GDM1 (cell line): ENCODE measurements at regions not wholly inside any gene's neighbourhood (a gene's known extent, or its start where the extent isn't known, plus 50 kb on each side); places are given as distances from the start of the nearest gene placed in this dataset.

Experiments
- DNase-seq: peaks from one replicate; lab custom pipeline; 2025; lab: John Stamatoyannopoulos, UW

DNA sequence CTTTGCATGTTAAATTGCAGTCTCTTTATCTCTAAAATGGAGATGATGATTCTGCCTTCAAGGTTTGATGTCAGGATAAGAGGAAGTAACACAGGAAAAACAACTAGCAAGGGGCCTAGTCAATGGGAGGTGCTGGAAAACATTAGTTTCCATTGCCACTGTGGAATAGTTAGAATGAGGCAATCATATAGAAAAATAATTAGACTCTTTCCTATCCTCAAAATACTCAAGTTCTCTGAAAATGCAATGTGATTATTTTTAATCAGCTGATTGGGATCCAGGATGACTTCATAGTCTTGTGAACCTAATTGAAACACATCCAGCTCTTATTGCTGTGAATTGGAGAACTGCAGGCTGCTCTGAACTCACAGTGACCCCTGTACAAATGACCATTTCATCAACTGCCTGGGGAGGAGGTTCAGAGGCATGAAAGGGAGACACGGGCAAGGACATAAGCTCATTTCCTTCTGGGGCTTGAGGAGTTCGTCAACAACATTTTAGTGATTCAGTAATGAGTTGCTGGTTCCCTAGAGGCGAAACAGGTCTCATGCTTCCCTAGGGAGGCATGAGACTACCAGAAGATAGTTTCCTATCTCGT lies 422.5 kb downstream of the LPIN1 start:
- DNase-seq: no peak

DNA sequence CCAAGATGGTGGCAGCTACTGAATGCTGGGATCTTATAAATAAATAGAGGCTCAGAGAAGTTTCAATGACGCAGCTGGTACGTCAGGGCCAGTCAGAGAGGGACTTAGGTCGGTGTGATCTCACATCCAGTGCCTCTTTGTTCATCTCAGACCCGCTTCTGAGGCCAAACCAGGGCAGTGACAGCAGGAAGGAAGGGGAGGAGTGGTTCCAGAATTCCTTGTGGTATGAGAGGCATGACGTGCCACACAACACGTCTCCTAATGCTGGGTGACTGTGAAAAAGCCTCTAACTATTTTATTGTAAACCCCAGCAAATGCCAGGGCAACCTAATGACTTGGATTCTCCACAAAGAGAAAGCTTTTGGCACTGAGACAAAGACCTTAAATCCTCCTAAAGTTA lies 423.3 kb downstream of the LPIN1 start:
- DNase-seq: no peak

DNA sequence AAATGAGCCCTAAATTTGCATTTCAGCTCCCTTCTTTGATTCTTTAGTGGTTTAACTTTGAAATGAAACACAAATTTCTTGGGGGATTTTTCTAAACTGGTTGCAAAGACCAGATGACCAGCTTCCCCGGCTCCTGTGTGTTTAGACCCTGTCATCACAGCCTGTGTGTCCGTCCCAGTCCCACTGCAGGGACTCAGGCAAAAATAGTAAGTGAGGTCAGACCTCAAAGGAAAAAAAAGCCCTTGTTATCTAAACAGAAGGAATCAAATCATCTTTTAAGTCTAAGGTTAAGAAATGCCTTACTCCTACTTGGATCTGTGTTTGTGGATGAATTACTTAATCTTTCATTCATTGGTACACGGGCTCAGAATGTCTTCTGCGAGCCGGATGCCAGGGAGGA lies 423.7 kb downstream of the LPIN1 start:
- no peak for DNase-seq

DNA sequence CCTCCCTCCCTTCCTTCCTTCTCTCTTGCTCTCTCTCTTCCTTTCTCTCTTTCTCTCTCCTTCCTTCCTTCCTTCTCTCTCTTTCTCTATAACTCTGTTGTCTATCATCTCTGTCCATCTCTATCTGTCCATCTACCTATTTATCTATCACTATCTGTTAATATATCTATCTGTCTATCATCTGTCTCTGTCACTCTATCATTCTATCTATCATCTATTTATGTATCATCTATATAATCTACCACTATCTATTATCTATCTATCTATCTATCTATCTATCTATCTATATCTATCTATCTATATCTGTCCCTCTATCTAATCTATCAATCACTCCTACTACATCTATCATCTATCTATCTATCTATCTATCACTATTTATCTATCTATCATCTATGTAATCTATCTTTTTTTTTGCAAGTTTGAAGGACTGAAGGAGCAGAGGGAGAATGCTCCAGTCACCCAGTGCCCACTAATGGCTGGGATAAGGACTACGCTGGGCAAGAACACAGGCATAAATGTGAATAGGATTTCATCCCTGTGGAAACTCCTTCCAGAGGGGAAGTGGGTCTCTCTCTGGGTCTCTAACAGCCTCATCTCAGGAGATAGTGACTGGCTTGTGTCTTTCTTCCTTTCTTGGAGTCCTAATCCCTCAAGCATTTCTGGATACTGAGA lies 427.0 kb downstream of the LPIN1 start:
- no peak for DNase-seq

DNA sequence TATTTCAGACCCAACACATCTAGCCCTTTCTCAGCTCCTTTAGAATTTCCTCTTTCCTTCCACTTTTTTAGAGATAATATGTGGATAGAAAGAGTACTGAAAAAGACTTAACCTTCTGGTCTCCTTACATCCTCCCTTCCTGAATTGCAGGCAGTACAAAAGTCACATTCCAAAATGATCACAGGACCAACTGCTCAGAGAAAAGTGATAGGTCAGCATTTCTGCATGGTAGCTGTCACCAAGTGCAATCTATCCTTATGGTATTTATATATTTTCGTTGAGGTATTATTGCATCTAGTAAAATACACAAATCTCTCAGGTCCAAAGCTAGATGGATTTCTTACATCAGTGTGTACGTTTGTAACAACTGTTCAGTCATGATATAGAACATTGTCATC lies 427.5 kb downstream of the LPIN1 start:
- DNase-seq: no peak

DNA sequence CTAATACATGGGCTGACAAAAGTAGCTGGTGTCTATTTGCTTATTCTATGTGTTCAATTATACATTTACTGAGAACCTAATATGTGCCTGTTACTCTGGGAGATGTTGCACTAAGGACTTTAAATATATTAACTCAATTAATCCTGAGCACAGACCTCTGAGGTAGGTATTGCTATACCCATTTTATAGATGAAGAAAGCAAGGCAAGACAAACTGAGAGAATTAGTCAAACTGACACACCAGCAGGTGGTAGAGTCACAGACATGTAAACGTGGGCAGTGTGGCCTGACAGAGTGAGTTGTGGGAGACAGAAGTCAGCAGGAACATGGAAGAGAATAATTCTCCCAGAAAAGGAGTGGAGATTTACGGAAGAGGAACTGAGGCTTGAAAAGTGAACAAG lies 428.9 kb downstream of the LPIN1 start:
- no peak for DNase-seq

DNA sequence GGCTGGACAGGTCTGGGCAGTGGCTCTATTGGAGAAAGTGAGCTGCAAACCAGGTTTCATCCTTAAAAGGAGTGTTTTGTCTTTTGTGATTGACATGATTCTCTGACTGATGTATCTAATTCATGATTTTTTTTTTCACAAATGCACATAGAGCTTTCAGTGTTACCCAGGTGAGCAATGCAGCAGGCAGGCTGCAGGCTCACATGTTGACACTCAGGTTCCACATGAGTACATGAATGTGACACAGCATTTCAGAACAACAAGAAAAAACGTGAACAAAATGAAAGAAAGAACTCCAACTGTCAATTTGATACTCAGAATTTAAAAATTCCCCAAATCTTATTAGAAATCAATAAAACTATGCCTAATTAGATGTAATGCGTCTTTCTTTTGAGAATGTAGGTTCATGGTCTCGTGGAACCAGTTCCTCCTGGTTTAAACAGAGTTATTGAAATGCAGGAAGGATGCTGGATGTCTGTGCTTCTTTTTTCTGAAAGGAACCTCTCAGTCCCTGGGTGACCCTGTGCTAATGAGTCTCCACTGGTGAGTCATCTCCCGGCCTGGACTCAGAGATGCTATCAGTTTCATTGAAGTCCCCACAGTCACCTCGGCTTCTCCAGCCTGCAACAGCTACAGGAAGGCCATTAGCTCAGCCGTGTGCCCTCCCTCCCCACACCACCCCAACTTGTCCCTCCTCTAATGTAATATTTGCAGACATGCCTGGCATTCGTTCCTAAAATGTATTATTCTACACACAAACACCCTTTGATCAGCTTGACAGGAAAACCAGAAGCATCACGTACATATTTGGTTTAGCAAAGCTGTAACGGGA lies 430.4 kb downstream of the LPIN1 start:
- no peak for DNase-seq

DNA sequence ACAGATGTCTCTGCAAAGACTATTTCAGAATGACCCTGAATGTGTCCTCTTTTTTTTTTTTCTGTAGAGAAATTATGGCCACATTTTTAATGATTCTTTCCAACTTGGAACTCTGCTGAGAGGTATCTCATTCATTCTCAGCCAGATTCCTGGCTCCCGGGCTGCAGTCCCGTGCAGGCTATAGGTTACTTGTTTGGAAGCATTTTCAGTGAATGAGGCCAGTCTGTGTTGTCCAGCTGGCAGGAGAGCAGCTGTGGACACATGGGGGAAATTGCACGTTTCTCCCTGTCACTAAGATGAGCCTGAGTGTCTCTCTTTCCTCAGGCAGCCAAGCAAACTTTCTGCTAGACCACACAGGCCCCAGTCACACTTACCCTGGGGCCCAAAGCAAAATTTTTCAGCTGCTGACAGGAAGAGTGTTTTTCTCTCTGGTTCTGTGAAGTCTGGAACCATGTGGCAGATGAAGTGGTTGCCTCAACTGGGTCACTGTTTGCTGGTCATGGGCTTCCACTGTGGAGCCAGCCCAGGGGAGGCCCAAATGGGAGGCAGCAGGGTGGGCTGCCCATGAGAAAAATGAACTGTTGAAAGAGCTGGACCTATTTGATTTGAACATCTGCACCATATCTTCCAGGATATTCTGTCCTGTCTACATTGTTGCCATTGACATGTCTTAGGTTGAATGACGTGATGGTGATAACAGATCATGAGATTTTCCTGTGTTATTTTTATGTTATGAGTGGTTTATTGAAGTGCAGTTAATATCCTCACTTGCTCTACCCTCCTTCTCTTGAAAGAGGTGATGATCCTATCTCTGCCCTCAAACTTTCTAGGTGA lies 431.2 kb downstream of the LPIN1 start:
- no peak for DNase-seq

DNA sequence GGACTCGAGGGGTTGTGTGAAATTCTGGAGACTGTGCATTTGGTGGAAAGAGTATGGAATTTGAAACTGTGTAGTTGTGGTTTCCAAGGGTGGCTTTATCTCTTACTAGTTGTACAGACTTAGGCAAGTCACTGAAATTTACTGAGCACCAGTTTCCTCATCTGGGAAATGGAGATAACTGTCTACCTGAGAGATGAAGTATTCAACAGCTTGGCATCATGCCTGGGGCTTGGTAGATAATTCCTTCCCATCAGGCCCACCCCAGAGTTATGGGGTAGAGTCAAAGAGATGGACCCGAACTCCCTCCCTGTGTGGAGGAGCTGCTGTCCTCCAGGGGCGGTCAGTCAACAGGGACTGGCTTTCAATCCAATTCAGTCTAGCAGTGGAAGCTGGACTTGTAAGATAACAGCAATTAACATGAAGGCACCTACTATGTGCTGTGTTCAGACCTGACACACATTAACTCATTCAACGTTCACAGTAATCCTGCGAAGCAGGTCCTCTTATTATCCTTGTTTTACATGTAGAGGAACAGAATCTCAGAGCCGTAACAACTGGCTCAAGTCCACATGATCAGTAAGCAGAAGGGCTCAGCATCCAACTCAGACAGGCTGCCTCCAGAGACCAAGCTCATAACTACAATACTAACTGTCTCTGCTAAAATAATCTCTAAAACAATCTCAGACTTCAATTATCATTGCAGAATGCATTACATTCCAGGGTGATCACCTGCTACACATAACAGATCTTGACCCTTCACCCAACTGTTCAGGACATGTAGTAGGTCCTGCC lies 432.1 kb downstream of the LPIN1 start:
- no peak for DNase-seq

DNA sequence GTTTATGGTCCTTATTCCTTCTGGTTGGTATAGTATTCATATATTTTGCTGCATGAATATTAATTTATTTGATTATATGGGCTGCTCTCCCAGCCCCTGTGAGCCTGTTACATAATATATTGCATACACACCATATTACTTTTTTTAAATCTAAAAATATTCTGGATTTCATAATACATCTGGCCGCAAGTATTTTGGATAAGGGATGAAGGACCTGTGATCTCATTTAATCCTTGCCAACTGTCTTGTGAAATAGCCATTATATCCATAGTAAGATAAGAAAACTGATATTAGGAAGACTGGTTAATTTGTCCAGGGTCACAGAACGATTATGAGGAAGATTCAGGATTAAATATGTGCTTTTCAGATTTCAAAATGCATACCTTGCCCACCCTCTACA lies 433.6 kb downstream of the LPIN1 start:
- DNase-seq: no peak

DNA sequence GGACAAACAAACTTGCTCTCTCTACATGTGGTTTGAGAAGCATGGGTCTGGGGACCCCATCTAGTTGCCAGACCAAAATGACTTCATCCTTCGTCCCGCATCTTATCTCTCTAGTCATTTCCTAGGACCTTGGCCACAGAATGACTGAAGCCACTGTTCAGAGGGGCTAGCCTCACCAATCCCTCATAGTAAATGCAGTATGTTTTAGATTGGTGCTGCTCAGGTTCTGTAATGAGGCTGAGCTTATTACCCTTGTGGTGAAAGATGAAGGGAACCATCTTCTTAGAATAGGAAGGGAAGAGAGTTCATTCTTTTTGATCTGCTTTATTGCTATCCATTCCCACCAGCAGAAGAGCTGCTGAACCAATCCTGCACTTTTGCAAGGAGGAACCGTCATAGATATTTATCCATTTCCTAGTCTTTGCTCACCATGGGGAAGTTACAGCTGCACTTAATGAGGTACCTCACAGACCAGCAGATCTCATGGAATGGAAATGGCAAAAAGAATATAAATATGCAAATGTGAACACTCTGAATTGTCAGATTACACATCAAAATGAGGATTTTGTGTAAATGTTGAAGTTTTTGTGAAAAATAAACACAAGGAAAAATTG lies 436.7 kb downstream of the LPIN1 start:
- DNase-seq: no peak

DNA sequence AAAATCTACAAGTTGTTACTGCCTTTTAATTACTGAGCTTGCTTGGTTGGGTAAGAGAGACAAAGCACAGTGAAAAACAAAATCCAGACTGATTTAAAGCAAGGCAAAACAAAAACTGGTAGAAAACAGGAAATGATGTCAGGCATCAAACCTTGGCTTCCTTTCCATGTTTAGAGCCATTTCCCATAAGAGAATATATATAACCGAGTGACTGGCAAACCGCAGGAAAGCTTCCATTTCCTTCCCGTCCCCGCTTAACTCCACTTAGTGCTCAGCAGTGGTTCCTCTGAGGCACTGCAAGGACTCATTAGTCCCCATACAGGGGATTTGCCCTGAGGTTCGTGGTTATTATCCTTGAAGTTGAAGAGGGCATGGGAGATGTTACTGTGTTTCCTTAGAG lies 446.3 kb downstream of the LPIN1 start:
- DNase-seq: peak; percentile 11

DNA sequence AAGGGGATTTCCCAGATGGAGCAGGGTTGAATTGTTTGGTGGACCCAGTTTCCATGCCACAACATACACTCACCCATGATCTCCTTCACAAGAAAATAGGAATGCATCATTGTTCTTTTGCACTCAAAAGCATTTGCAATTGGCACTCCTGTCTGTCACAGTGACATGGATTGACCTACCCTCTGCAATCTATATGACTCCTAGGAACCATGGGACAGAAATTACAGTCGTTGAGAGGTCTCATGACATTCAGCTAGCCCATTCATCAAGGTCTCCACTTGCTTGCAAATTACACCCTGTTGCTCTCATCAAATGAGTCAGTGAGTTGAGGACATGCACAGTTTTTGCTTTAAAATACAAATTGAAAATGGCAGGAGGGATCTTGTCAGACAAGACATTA lies 448.5 kb downstream of the LPIN1 start:
- no peak for DNase-seq

DNA sequence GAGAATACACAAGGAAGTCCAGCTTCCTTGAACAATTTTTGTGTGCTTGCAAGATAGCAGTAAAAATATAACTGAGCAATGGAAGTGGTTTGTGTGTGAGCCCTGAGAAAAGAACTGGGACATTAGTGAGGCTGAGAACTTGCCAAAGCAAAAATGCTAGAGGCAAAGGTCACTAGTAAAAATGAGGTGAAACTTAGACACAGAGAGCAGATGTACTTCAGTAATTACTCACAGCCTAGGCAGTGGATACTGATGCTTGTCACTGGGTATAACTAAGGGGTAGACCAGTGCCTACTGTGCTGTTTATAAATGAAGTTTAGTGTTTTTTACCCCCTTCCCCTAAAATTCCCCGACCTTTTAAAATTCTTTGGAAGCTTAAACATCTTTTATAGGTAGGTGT lies 450.1 kb downstream of the LPIN1 start:
- no peak for DNase-seq

DNA sequence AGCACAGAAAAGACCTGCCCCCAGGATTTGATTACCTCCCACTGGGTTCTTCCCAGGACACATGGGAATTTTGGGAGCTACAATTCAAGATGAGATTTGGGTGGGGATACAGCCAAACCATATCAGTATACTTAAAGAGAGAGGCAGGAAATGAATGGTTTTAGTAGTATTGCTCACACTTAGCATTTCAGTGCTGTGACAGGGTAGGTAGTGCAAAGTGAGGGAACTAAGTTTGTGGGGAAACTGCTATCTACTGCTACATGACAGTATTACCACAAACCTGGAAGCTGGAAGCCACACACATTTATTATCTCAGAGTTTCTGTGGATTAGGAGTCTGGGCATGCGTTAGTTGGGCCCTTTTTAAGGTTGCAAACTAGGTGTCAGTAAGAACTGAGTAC lies 450.7 kb downstream of the LPIN1 start:
- no peak for DNase-seq

DNA sequence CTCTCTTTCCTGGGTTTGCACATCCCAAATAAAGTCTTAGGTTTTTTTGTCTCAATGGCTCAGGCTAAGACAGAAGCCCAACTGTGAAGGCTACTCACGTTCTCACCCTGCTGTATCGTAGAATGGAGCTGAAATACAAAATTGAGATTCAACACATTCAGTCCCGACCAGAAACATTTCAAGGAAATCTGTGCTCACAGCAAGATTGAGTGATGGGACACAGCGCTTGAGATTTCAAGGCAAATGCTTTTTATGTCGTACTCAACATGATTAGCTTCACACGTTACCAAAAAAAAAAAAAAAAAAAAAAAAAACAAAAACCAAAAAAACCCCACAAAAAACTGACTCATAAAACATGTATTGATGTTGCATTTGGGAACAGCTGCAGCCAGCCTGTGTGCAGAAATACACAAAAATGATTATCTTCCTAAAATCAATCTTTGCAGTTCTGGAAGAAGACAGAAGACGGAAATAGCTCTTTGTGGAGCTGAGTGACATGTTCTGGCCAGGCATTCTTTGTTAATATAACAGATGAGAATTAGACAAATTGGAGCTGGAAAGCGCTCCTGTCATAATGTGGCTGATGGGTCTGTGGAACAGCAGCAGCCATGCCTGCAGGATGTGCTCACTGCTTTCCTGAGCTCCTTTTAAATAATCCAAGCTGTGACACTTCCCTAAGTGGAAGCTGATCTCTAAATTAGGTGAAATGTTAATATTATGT lies 453.2 kb downstream of the LPIN1 start:
- no peak for DNase-seq

DNA sequence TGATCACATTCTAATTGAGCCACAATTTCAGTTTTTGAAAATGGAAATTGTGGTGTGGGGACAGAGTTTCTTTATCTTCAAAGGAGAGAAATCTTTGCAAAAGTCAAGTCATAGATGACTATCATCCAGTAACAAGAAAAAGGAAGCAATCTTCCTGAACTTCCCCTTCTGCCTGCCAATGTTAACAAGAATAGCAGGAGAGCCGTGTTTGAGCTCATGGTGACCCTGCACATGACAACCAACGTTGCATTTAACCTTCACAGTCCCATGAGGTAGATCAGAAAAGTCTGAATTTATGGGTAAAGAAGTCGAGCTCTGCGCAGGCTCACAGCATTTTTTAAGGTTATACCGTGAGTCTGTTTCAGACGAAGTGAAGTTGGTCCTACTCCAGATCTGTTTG lies 454.9 kb downstream of the LPIN1 start:
- DNase-seq: no peak

DNA sequence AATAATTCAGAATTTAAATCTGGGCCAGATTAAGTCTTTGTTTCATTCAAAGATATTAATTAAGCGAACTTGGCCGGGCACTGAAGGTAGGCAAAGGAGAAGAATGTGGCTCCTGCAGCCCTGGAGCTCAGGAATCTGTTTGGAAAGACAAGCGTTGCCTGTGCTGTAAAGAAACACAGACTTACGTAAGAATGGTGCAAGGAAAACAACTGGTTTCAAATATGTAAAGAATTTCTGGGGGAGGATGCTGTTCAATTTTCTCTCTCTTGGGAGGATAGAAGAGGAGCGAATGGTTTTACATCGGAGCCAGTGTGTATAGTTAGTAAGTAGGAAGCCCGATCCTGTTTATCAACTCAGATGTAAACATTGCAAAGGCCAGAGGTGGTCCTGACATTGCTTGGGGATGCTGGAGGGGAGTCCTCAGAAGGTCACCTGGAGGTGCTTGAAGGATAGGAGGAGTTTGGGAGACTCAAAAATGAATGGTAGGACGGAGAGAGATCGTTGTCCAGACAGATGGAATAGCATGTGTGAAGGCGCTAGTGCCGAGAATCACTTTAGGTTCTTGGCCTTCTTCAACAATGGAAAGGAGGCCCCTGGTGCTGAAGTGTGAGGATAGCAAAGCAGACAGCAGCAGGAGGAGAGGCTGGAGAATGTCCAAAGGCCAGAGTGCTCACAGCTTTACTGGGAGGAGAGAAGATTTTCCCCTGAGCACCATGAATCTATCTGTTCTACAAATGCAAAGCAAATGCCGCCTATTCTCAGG lies 456.1 kb downstream of the LPIN1 start:
- no peak for DNase-seq

DNA sequence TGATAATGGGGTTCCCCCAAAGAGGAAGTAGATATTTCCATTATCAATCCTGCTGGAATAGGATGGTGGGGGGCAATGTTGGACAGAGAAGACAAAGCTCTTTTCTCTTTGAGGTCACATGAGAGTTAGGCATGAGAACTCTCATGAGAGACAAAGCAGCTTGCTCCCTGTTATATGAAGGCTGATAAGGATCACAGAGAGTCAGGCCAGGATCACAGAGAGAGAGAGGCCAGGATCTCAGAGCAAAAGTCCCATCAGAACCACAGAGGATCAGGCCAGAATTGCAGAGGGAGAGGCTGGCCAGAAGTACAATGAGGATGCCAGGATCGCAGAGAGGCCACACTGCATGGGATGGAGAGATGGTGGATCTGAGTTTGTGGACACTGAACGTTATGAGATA lies 457.1 kb downstream of the LPIN1 start:
- no peak for DNase-seq

DNA sequence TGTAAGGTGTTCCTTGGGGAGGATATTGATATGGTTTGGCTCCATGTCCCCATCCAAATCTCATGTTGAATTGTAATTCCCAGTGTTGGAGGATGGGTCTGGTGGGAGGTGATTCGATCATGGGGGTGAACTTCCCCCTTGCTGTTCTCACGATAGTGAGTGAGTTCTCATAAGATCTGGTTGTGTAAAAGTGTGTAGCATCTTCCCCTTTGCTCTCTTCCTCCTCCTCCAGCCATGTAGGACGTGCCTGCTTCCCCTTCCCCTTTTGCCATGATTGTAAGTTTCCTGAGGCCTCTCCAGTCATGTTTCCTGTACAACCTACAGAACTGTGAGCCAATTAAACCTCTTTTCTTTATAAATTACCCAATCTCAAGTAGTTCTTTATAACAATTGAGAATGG lies 458.7 kb downstream of the LPIN1 start:
- DNase-seq: no peak
